ENCODE measurements at regions not wholly inside any gene's neighbourhood (a gene's known extent, or its start where the extent isn't known, plus 50 kb on each side); places are given as distances from the start of the nearest gene placed in this dataset.

GRCh38 chr15:95958382-95958781, 372.1 kb upstream of the NR2F2 start:
- no peak for TF ChIP-seq CTCF (conservative IDR thresholded peaks at IDR 0.05 in 1 of 2, IDR thresholded peaks at IDR 0.05 in 1 of 2; ENCODE audit: low read depth in 1 of 2, low read length in 2 of 2)
- no peak for TF ChIP-seq EZH2 (IDR thresholded peaks at IDR 0.05; ENCODE audit: low read length, missing control alignments)

Measured in fibroblast of lung (primary cell).